ENCODE measurements at regions not wholly inside any gene's neighbourhood (a gene's known extent, or its start where the extent isn't known, plus 50 kb on each side); places are given as distances from the start of the nearest gene placed in this dataset.
"Not testable (repeated sequence)": the region's sequence is repeated elsewhere in the genome, so short reads cannot be mapped to it uniquely, and the experiment has no call there.

DNA sequence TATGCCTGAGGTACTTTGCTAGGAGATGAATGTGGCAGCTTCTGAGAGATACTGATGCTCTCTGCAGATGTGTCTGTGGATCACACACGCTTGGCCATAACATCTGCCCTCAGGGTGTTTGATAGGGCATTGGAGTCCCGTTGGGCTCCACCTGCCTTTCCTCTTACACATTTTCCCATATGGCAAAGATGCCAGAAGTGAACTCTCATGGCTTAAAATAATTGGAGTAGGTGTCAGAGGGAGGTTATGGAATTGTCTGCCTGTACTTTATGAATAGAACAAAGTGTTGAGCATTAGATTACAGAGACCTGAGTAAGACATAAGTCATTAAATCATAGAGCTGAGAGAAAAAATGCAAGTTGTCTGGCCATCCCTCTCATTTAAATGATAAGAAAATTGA, 75.3 kb upstream of the PNPT1 start:
- DNase-seq, result no peak

DNA sequence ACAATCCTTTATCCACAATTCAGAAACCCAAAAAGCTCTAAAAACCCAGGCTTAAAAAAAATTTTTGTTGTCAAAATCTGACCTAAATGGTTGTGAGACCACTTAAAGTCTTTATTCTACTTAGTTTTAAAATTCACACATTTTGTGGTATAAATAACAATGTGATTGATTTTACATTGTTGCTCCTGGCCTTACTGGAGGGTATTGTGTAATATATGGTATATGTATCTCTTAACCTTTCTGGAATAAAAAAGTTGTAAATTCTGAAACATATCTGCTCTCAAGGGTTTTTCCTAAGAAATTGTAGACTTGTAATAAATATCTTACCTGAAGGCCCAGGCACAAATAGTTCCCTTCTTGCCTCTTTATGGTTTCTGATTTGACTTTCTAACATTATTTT, 73.3 kb upstream of the PNPT1 start:
- no peak for DNase-seq

DNA sequence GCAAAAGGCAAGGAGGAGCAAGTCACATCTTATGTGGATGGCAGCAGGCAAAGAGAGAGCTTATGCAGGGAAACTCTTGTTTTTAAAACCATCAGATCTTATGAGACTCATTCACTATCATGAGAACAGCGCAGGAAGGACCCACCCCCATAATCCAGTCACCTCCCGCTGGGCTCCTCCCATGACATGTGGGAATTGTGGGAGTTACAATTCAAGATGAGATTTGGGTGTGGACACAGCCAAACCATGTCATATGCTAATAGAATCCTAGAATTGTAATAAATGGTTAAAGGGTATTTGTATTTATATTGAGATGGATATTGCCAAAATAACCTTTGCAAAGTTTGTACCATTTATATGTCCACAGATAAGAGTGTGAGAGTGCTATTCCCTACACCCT, 72.1 kb upstream of the PNPT1 start:
- not testable (repeated sequence) for DNase-seq

DNA sequence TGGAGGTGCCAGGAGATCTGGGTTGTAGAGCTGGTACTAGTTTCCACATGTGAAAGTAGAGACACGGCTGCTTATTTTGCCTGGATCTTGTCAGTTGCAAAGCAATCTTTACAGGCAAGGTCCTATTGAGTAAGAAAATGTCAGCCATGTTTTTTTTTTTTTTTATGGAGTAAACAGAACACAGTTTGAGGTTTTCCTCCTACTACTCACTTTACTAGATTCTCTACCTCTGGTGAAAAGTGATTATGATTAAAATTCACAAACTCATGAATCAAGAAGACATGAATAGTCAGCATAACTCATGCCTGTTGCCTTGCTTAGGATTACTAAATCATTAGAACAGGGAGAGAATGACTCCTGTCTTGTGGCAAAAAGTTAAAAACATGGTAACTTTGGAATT, 70.1 kb upstream of the PNPT1 start:
- DNase-seq, result no peak

DNA sequence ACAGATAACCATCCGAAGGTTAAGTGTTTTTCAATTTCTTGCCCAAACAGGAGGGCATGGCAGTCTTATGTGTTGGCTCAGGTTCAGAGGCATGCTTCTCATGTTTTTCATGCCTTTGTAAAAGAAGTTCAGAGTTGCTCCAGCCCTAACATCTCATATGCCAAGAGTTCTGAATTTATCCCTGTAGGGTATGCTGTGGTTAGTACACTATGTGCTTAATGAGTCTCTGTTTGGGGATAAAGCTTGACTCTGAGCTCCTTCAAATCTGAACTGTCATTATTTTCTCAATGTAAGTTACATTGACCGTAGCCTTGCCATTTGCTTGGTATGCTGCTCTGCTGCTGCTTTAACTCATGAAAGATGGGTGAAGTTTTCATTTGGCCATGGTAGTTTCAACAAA, 67.9 kb upstream of the PNPT1 start:
- DNase-seq, result no peak

DNA sequence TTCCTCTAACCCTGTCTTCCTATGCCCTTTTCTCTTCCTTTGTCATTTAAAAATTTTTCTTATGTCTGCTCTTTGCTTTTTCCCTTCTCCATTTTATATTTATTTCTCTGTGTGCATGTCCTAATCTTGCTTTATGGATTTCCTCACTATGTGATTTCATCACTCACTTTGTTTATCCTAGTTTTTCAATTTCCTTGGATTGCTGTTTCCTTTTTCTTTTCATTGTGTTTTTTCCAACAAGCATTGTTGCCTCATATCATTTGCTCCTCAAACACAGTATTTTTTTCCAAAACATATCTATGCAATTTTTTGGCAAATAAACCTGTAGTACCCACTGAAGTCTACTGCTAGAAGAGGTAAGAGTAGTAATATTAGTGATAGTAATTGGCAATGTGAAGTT, 67.4 kb upstream of the PNPT1 start:
- DNase-seq, result no peak

DNA sequence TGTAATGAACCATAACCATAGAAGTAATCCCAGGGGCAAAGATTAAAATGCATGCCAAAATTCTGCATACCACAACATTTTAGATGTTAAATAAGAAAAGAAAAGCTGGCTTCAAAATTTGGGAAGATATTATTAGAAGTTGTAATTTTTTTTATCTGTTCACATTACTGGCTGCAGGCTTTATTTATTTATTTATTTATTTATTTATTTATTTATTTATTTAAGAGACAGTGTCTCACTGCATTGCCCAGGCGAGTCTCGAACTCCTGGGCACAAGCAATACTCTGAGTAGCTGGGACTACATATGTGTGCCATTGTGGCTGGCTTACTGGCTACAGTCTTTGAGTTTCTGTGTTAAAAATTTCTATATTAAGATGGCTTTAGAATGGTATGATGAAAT, 66.5 kb upstream of the PNPT1 start:
- no peak for DNase-seq

DNA sequence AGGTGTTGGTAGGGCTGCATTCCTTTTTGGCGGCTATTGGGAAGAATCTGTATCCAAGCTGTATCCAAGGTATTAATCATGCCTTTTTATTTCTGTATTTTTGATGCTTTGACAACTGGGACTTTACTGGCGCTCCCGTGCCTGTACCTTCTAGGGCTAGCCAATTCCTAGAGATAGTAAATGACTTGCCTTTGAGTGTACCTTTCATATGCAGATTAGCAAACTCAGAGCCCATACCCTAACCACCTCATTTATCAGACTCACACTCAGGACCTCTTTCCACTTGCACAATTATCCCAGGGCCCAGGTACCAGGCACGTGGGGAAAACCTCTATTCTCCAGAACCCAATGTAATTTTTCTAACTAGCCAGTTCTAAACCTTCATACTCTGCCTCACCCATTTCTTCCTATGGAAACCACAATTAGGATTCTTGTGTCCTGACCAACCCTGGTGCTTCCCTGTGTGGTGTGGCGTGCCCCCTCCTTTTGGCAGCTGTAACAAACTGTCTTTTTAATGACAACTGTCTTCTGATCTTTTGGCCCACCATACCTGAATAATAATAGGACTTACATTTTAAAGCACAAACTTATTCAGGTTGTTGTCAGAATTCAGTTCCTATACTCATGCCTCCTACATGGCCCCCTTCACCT, 65.8 kb upstream of the PNPT1 start:
- DNase-seq, result no peak

DNA sequence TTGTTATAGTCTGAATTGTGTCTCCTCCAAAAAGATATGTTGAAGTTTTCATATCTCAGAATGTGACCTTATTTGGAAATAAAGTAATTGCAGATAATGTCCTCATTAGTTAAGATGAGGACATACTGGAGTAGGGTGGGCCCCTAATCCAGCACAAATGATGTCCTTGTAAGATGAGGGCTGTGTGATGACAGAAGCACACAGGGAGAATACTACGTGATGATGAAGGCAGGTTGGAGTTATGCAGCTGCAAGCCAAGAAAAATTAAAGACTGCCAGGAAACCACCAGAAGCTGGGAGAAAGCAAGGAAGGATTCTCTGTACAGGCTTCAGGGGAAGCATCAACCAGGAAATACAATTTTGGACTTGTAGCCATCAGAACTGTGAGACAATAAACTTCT, 58.3 kb upstream of the PNPT1 start:
- DNase-seq, result no peak

DNA sequence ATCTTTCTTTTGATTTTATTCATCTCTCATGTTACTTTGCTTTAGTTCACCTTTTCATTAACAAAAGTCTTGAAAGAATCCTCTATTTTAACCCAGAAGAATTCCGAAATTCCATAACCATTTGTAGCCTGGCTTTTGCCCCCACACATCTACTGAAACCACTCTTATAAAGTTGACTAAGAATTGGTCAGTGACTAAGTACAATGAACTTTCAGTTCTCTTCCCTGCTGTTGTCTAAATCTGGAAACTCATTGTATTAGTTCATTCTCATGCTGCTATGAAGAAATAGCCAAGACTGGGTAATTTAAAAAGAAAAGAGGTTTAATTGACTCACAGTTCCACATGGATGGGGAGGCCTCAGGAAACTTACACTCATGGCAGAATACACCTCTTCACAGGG, 49.9 kb upstream of the PNPT1 start:
- DNase-seq, result no peak

All from hematopoietic multipotent progenitor cell treated with erythropoietin and hydrocortisone succinate and interleukin-3 and kit ligand, for 6 days (in vitro differentiated cells).